H1 (cell line): ENCODE measurements at regions not wholly inside any gene's neighbourhood (a gene's known extent, or its start where the extent isn't known, plus 50 kb on each side); places are given as distances from the start of the nearest gene placed in this dataset.

ENCODE experiments used
- CTCF ChIA-PET: fragments of 300-600 bp; sonication (Branson Sonifier 250); formaldehyde crosslinking; loops from one replicate; lab custom pipeline; 2021; ENCODE audit not compliant: partially characterized antibody; lab: Charles Lee
- POLR2A ChIA-PET: fragments of 300-600 bp; sonication (Branson Sonifier 250); formaldehyde crosslinking; loops from one replicate; lab custom pipeline; 2021; ENCODE audit warnings: inconsistent platforms; ENCODE audit not compliant: partially characterized antibody; lab: Charles Lee
- DNase-seq, 2 experiments: peaks; one replicate each; pipeline versions ENCODE4 v3.0.0 to v3.0.0-alpha.2; 2010 to 2022; ENCODE audit warnings: low spot score in 2 of 2, low read depth in 1 of 2, mixed read lengths in 1 of 2
- FAIRE-seq: peaks from 2 replicates; lab custom pipeline; 2011; peaks lifted over from hg19 to GRCh38; lab: Jason Lieb, UNC
- H2AFZ ChIP-seq: 2 replicates; pipeline ENCODE4 v1.8.1; 2012; ENCODE audit warnings: low read length, inconsistent platforms
- H2AK5ac ChIP-seq: 2 replicates; pipeline ENCODE4 v1.6.1; 2013; ENCODE audit warnings: low read depth, low read length
- H2BK120ac ChIP-seq: replicated peaks from 2 replicates; pipeline ENCODE3; 2013; ENCODE audit warnings: low read depth, low read length, inconsistent platforms
- H2BK12ac ChIP-seq: 2 replicates; pipeline ENCODE4 v1.6.1; 2013; ENCODE audit warnings: low read depth, low read length
- H2BK15ac ChIP-seq: 2 replicates; pipeline ENCODE4 v1.6.1; 2013; ENCODE audit warnings: low read length
- H2BK20ac ChIP-seq: 2 replicates; pipeline ENCODE4 v1.6.1; 2013; ENCODE audit warnings: low read length
- H2BK5ac ChIP-seq: 2 replicates; pipeline ENCODE4 v1.6.1; 2013; ENCODE audit warnings: low read depth, low read length
- H3K14ac ChIP-seq: 2 replicates; pipeline ENCODE4 v1.6.1; 2013; ENCODE audit warnings: inconsistent platforms; ENCODE audit not compliant: insufficient read length
- H3K18ac ChIP-seq: 2 replicates; pipeline ENCODE4 v1.6.1; 2013; ENCODE audit warnings: low read length; ENCODE audit errors: extremely low read depth
- H3K23ac ChIP-seq: 2 replicates; pipeline ENCODE4 v1.6.1; 2013; ENCODE audit warnings: inconsistent platforms; ENCODE audit not compliant: insufficient read length
- H3K23me2 ChIP-seq: 2 replicates; pipeline ENCODE4 v1.6.1; 2013; ENCODE audit warnings: low read depth, low read length
- H3K27ac ChIP-seq: 2 replicates; pipeline ENCODE4 v1.6.1; 2011; ENCODE audit warnings: low read depth, low read length, inconsistent platforms
- H3K27me3 ChIP-seq, 4 experiments: replicated peaks in 1 of 4; 1 replicate in 1 of 4; 2 replicates in 3 of 4; pipeline versions ENCODE4 v1.6.1 to v1.8.1; 2011 to 2013; ENCODE audit warnings: low read length in 3 of 4, mild to moderate bottlenecking in 3 of 4, inconsistent platforms in 2 of 4, mixed read lengths in 2 of 4, moderate library complexity in 1 of 4; ENCODE audit not compliant: control insufficient read depth in 3 of 4, insufficient read depth in 3 of 4; ENCODE audit errors: extremely low read depth in 1 of 4
- H3K36me3 ChIP-seq, 4 experiments: 2 replicates each; pipeline versions ENCODE4 v1.6.1 to v1.8.1; 2011 to 2013; ENCODE audit warnings: mild to moderate bottlenecking in 4 of 4, low read length in 3 of 4, moderate library complexity in 2 of 4, control low read depth in 1 of 4, inconsistent platforms in 1 of 4; ENCODE audit not compliant: insufficient read depth in 4 of 4, control insufficient read depth in 2 of 4
- H3K4ac ChIP-seq: replicated peaks from 2 replicates; pipeline ENCODE3; 2013; ENCODE audit warnings: low read length, low read depth, mixed read lengths, inconsistent platforms; ENCODE audit not compliant: insufficient read length
- H3K4me1 ChIP-seq, 4 experiments: replicated peaks in 1 of 4; 1 replicate in 1 of 4; 2 replicates in 3 of 4; pipeline versions ENCODE4 v1.6.1 to v1.8.1; 2011 to 2013; ENCODE audit warnings: low read length in 3 of 4, inconsistent platforms in 2 of 4, mixed read lengths in 1 of 4; ENCODE audit not compliant: insufficient read depth in 4 of 4, control insufficient read depth in 3 of 4
- H3K4me2 ChIP-seq, 2 experiments: 2 replicates each; pipeline versions ENCODE4 v1.6.1 to v1.8.1; 2011 to 2013; ENCODE audit warnings: low read depth in 2 of 2, low read length in 2 of 2, control low read depth in 1 of 2, inconsistent platforms in 1 of 2, mild to moderate bottlenecking in 1 of 2; ENCODE audit not compliant: insufficient read depth in 1 of 2
- H3K4me3 ChIP-seq, 4 experiments: fragments of 200-600, 300-600 bp in 1 of 4; sonication (generic), shearing (Covaris generic), sonication (Bioruptor Twin) in 1 of 4; 2 replicates each; pipeline versions ENCODE4 v1.5.1 to v1.8.1; 2011 to 2016; ENCODE audit warnings: low read length in 4 of 4, low read depth in 3 of 4, control low read depth in 2 of 4, inconsistent platforms in 2 of 4, mild to moderate bottlenecking in 2 of 4, mixed read lengths in 1 of 4, moderate library complexity in 1 of 4; ENCODE audit not compliant: insufficient read depth in 2 of 4; ENCODE audit errors: extremely low read depth in 1 of 4
- H3K56ac ChIP-seq: replicated peaks from 2 replicates; pipeline ENCODE3; 2013; ENCODE audit warnings: low read depth, mild to moderate bottlenecking, mixed read lengths, low read length, inconsistent platforms; ENCODE audit not compliant: insufficient read length
- H3K79me1 ChIP-seq: 2 replicates; pipeline ENCODE4 v1.6.1; 2013; ENCODE audit warnings: low read depth, low read length, control low read depth
- H3K79me2 ChIP-seq, 2 experiments: 2 replicates each; pipeline versions ENCODE4 v1.6.1 to v1.8.1; 2012 to 2013; ENCODE audit warnings: low read length in 2 of 2, mild to moderate bottlenecking in 2 of 2, inconsistent platforms in 1 of 2; ENCODE audit not compliant: insufficient read depth in 2 of 2, control insufficient read depth in 1 of 2
- H3K9ac ChIP-seq, 4 experiments: replicated peaks in 1 of 4; 1 replicate in 1 of 4; 2 replicates in 3 of 4; pipeline versions ENCODE4 v1.6.1 to v1.8.1; 2011 to 2013; ENCODE audit warnings: low read depth in 3 of 4, low read length in 3 of 4, control low read depth in 2 of 4, mild to moderate bottlenecking in 2 of 4, moderate library complexity in 2 of 4, inconsistent platforms in 1 of 4; ENCODE audit errors: extremely low read depth in 1 of 4
- H3K9me3 ChIP-seq, 2 experiments: 2 replicates each; pipeline versions ENCODE4 v1.6.1 to v1.8.1; 2012 to 2013; ENCODE audit warnings: mild to moderate bottlenecking in 2 of 2, moderate library complexity in 2 of 2, control low read depth in 1 of 2, inconsistent platforms in 1 of 2, low read depth in 1 of 2, low read length in 1 of 2, mixed read lengths in 1 of 2; ENCODE audit not compliant: insufficient read depth in 2 of 2
- H4K20me1 ChIP-seq, 2 experiments: replicated peaks in 1 of 2; 2 replicates each; pipeline versions ENCODE3 to v1.8.1; 2011 to 2013; ENCODE audit warnings: inconsistent platforms in 2 of 2, low read length in 2 of 2, mild to moderate bottlenecking in 1 of 2; ENCODE audit not compliant: insufficient read depth in 2 of 2, control insufficient read depth in 1 of 2
- H4K5ac ChIP-seq: 2 replicates; pipeline ENCODE4 v1.6.1; 2013; ENCODE audit warnings: low read length, low read depth, mixed read lengths, inconsistent platforms; ENCODE audit not compliant: insufficient read length
- H4K8ac ChIP-seq: 2 replicates; pipeline ENCODE4 v1.8.0; 2013; ENCODE audit warnings: mild to moderate bottlenecking, moderate library complexity, low read length, inconsistent platforms; ENCODE audit not compliant: insufficient read depth; ENCODE audit errors: extremely low read depth
- H4K91ac ChIP-seq: replicated peaks from 2 replicates; pipeline ENCODE3; 2013; ENCODE audit warnings: low read length, mixed read lengths, inconsistent platforms; ENCODE audit not compliant: insufficient read length
- FOSL1 ChIP-seq: IDR thresholded peaks from 2 replicates; pipeline ENCODE4 v1.6.1; 2011; ENCODE audit warnings: mild to moderate bottlenecking, low read depth, low read length, moderate library complexity; ENCODE audit not compliant: insufficient read depth
- KDM4A ChIP-seq: IDR thresholded peaks from one replicate; pipeline ENCODE4 v1.7.1; 2012; ENCODE audit warnings: low read depth, mild to moderate bottlenecking, moderate library complexity, low read length, inconsistent platforms; ENCODE audit not compliant: severe bottlenecking
- SRF ChIP-seq: IDR thresholded peaks from 2 replicates; pipeline ENCODE4 v1.6.1; 2011; ENCODE audit warnings: mild to moderate bottlenecking, low read depth, low read length, moderate library complexity
- YY1 ChIP-seq: IDR thresholded peaks from 2 replicates; pipeline ENCODE4 v1.6.1; 2011; ENCODE audit warnings: low read depth, mild to moderate bottlenecking, low read length
- WGBS, 2 experiments: shearing (Covaris generic) in 1 of 2; methylation state at CpG; one replicate each; pipeline versions ENCODE4 v1.1.6 to v1.1.7; 2013 to 2015; ENCODE audit warnings: low lambda C conversion rate in 2 of 2, mixed read lengths in 2 of 2, inconsistent platforms in 1 of 2, low coverage in 1 of 2, missing lambda C conversion rate in 1 of 2; ENCODE audit not compliant: insufficient replicate concordance in 2 of 2, insufficient coverage in 1 of 2, insufficient read length in 1 of 2; ENCODE audit errors: extremely low coverage in 1 of 2, missing lambda C conversion rate in 1 of 2; 5-methylcytosine and 5-hydroxymethylcytosine counted together

DNA sequence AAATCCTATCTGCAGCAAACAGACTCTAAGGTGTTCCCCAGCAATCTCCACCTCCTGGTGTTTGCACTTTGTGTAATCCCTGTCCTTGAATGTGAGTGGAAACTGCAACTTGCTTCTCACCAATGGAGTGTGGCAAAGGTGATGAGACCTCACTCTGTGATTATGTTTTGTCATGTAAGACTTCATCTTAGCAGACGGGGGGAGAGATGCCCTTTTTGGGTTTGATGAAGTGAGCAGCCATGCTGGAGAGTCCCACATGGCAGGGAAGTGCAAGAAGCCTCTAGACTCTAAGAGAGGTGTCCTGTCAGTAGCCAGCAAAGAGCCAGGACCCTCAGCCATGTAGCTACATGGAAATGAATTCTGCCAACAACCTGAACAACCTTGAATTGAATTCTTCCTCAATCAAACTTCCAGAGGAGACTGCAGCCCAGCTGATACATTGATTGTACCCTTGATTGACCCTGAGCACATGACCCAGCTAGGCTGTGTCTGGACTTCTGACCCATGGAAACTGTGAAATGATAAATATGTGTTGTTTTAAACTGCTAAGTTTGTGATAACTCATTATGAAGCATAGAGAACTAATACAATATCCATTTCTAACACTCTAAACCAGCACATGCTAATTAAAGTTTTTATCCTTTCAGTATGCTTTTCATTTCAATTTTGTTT is 71.4 kb upstream of the RASGRF1 start:
- Histone ChIP-seq H3K9me3 (no peaks in the 10 kb centered on the region), H4K20me1 (no peaks in the 10 kb centered on the region), H3K4me1 (no peaks in the 10 kb centered on the region), H2BK120ac (no peak overlapping the region), H3K4ac (no peak overlapping the region), H3K79me1 (no peaks in the 10 kb centered on the region), H3K27ac (no peak overlapping the region), H3K18ac (no peak overlapping the region), H2BK20ac (no peak overlapping the region), H4K91ac (no peak overlapping the region), H3K23me2 (no peaks in the 10 kb centered on the region), H3K4me3 (no peak overlapping the region), H3K14ac (no peak overlapping the region), H3K56ac (no peak overlapping the region), H2BK15ac (no peak overlapping the region), H3K4me2 (no peak overlapping the region), H3K23ac (no peak overlapping the region), H2AK5ac (no peak overlapping the region), H3K36me3 (no peaks in the 10 kb centered on the region), H2BK5ac (no peak overlapping the region), H3K9ac (no peak overlapping the region), H3K27me3 (no peaks in the 10 kb centered on the region), H4K5ac (no peak overlapping the region), H2BK12ac (no peak overlapping the region), H2AFZ (peak overlapping the region; percentile 16; the same call in 1 of the 2 replicates), H3K79me2 (no peaks in the 10 kb centered on the region), H4K8ac (no peak overlapping the region)
- CTCF ChIA-PET = no interaction called here
- DNase-seq (no peak), FAIRE-seq (no peak)
- 73% methylated on average over 1 of the region's 1 CpG; no CpG with 5 or more reads in 1 of the 2 experiments for WGBS, 2 experiments
- POLR2A ChIA-PET = no interaction called here
- no peak for TF ChIP-seq SRF
- no peak for TF ChIP-seq KDM4A
- TF ChIP-seq YY1 = no peak
- TF ChIP-seq FOSL1 = no peak
